Mucosa of stomach (tissue), 1 donor: ENCODE measurements at regions not wholly inside any gene's neighbourhood (a gene's known extent, or its start where the extent isn't known, plus 50 kb on each side); places are given as distances from the start of the nearest gene placed in this dataset.

Source experiments
- H3K27me3 ChIP-seq: one replicate; pipeline ENCODE4 v1.7.0; 2013; ENCODE audit warnings: mild to moderate bottlenecking, low read length; ENCODE audit not compliant: control insufficient read depth, insufficient read depth
- H3K36me3 ChIP-seq: one replicate; pipeline ENCODE4 v1.7.0; 2013; ENCODE audit warnings: low read length; ENCODE audit not compliant: control insufficient read depth, insufficient read depth
- H3K4me1 ChIP-seq: one replicate; pipeline ENCODE4 v1.7.0; 2013; ENCODE audit warnings: mild to moderate bottlenecking, low read length; ENCODE audit not compliant: control insufficient read depth, insufficient read depth
- H3K4me3 ChIP-seq: one replicate; pipeline ENCODE4 v1.7.0; 2013; ENCODE audit warnings: low read length
- H3K9ac ChIP-seq: one replicate; pipeline ENCODE4 v1.7.0; 2013; ENCODE audit warnings: mild to moderate bottlenecking, low read length, moderate library complexity
- H3K9me3 ChIP-seq: one replicate; pipeline ENCODE4 v1.7.0; 2013; ENCODE audit warnings: mild to moderate bottlenecking, low read length, moderate library complexity; ENCODE audit not compliant: control insufficient read depth
- donor health status: Pancreatic carcinoma.

GRCh38 chr3:56900801-56901200 is 99.1 kb upstream of the ARHGEF3 start:
- Histone ChIP-seq H3K27me3 (no peaks in the 10 kb centered on the region), H3K4me1 (no peaks in the 10 kb centered on the region), H3K9ac (no peak overlapping the region), H3K36me3 (no peaks in the 10 kb centered on the region), H3K4me3 (no peak overlapping the region), H3K9me3 (no peaks in the 10 kb centered on the region)

GRCh38 chr3:56899851-56900250 is 98.1 kb upstream of the ARHGEF3 start:
- no peak overlapping the region for H3K9ac ChIP-seq
- no peak overlapping the region for H3K4me3 ChIP-seq
- no peaks in the 10 kb centered on the region for H3K9me3 ChIP-seq
- H3K36me3 ChIP-seq, result no peaks in the 10 kb centered on the region
- no peaks in the 10 kb centered on the region for H3K4me1 ChIP-seq
- H3K27me3 ChIP-seq, result no peaks in the 10 kb centered on the region

GRCh38 chr3:56899078-56899477 is 97.3 kb upstream of the ARHGEF3 start:
- no peaks in the 10 kb centered on the region for H3K36me3 ChIP-seq
- H3K27me3 ChIP-seq, result no peaks in the 10 kb centered on the region
- H3K4me3 ChIP-seq, result no peak overlapping the region
- no peak overlapping the region for H3K9ac ChIP-seq
- H3K9me3 ChIP-seq, result no peaks in the 10 kb centered on the region
- H3K4me1 ChIP-seq, result no peaks in the 10 kb centered on the region

- peaks cover under 1% of the 10 kb centered on the region for H3K4me1 ChIP-seq
- no peak overlapping the region for H3K9ac ChIP-seq
- no peaks in the 10 kb centered on the region for H3K36me3 ChIP-seq
- no peaks in the 10 kb centered on the region for H3K9me3 ChIP-seq
- no peak overlapping the region for H3K4me3 ChIP-seq
- H3K27me3 ChIP-seq, result no peaks in the 10 kb centered on the region
Measured at GRCh38 chr3:56896357-56896756, 94.6 kb upstream of the ARHGEF3 start.

GRCh38 chr3:56894881-56895431 is 93.2 kb upstream of the ARHGEF3 start:
- no peak overlapping the region for H3K9ac ChIP-seq
- H3K27me3 ChIP-seq, result no peaks in the 10 kb centered on the region
- peaks cover 7% of the 10 kb centered on the region for H3K4me1 ChIP-seq
- no peaks in the 10 kb centered on the region for H3K36me3 ChIP-seq
- H3K4me3 ChIP-seq, result no peak overlapping the region
- H3K9me3 ChIP-seq, result no peaks in the 10 kb centered on the region

- H3K9ac ChIP-seq, result no peak overlapping the region
- peaks cover 7% of the 10 kb centered on the region for H3K4me1 ChIP-seq
- no peaks in the 10 kb centered on the region for H3K27me3 ChIP-seq
- H3K9me3 ChIP-seq, result no peaks in the 10 kb centered on the region
- no peaks in the 10 kb centered on the region for H3K36me3 ChIP-seq
- H3K4me3 ChIP-seq, result no peak overlapping the region
Measured at GRCh38 chr3:56890448-56891091, 88.8 kb upstream of the ARHGEF3 start.

- Histone ChIP-seq H3K4me1 (peaks cover 7% of the 10 kb centered on the region), H3K9me3 (no peaks in the 10 kb centered on the region), H3K9ac (no peak overlapping the region), H3K27me3 (no peaks in the 10 kb centered on the region), H3K36me3 (no peaks in the 10 kb centered on the region), H3K4me3 (no peak overlapping the region)
Measured at GRCh38 chr3:56889131-56889530, 87.4 kb upstream of the ARHGEF3 start.

- Histone ChIP-seq H3K4me3 (no peak overlapping the region), H3K27me3 (no peaks in the 10 kb centered on the region), H3K9ac (no peak overlapping the region), H3K36me3 (no peaks in the 10 kb centered on the region), H3K4me1 (peaks cover 7% of the 10 kb centered on the region), H3K9me3 (no peaks in the 10 kb centered on the region)
Measured at GRCh38 chr3:56887402-56888025, 85.8 kb upstream of the ARHGEF3 start.

- Histone ChIP-seq H3K4me1 (peaks cover 5% of the 10 kb centered on the region), H3K27me3 (no peaks in the 10 kb centered on the region), H3K9me3 (no peaks in the 10 kb centered on the region), H3K9ac (no peak overlapping the region), H3K36me3 (no peaks in the 10 kb centered on the region), H3K4me3 (no peak overlapping the region)
Measured at GRCh38 chr3:56886314-56886713, 84.6 kb upstream of the ARHGEF3 start.

GRCh38 chr3:56885879-56886278 is 84.1 kb upstream of the ARHGEF3 start:
- Histone ChIP-seq H3K4me3 (no peak overlapping the region), H3K9ac (no peak overlapping the region), H3K9me3 (no peaks in the 10 kb centered on the region), H3K36me3 (no peaks in the 10 kb centered on the region), H3K4me1 (peaks cover under 1% of the 10 kb centered on the region), H3K27me3 (no peaks in the 10 kb centered on the region)

GRCh38 chr3:56885453-56885852 is 83.7 kb upstream of the ARHGEF3 start:
- Histone ChIP-seq H3K9me3 (no peaks in the 10 kb centered on the region), H3K4me1 (no peaks in the 10 kb centered on the region), H3K9ac (no peak overlapping the region), H3K4me3 (no peak overlapping the region), H3K36me3 (no peaks in the 10 kb centered on the region), H3K27me3 (no peaks in the 10 kb centered on the region)

GRCh38 chr3:56884387-56884786 is 82.6 kb upstream of the ARHGEF3 start:
- H3K4me1 ChIP-seq, result no peaks in the 10 kb centered on the region
- no peaks in the 10 kb centered on the region for H3K36me3 ChIP-seq
- H3K9ac ChIP-seq, result no peak overlapping the region
- H3K27me3 ChIP-seq, result no peaks in the 10 kb centered on the region
- H3K4me3 ChIP-seq, result no peak overlapping the region
- no peaks in the 10 kb centered on the region for H3K9me3 ChIP-seq
